ENCODE measurements at regions not wholly inside any gene's neighbourhood (a gene's known extent, or its start where the extent isn't known, plus 50 kb on each side); places are given as distances from the start of the nearest gene placed in this dataset.

DNA sequence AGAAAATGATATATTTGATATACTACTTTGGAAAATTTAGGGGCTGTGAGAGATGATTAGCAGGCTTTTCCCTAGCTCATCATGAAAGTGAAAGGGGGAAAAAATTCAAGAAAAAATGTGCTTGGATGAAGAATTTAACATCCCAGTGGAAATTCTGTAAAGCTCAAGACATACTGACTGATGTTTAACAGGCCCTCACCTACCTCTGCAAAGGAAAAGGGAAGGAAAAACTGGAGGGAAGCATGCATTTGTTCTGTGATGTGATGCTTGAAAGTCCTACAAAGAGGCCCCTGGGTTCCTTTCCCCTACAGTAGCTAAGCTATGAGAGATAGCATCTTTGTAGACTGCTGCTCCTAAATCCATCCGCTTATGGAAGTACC, 364.1 kb downstream of the PDGFC start:
- FAIRE-seq = no peak
- dilution Hi-C loops (cut with MboI; ENCODE audit: extremely low pct_ligation_motif_present, low sequenced_read_pairs) = no loop called here
- Histone ChIP-seq H3K27ac (ENCODE audit: insufficient read depth, low read depth, low read length) (no peak overlapping the region), H3K9ac (replicated peaks; ENCODE audit: extremely low read depth, insufficient read depth, low read length) (no peak overlapping the region), H3K79me2 (ENCODE audit: control insufficient read depth, insufficient read depth, low read length) (no peaks in the 10 kb centered on the region), H3K4me1 (ENCODE audit: control insufficient read depth, extremely low read depth, insufficient read depth, low read length) (no peaks in the 10 kb centered on the region), H3K27me3 (ENCODE audit: control insufficient read depth in 2 of 2, insufficient read depth in 2 of 2, low read length in 2 of 2) (no peaks in the 10 kb centered on the region), H3K4me3 (replicated peaks in 1 of 3; ENCODE audit: insufficient read depth in 1 of 3, low read depth in 1 of 3, low read length in 3 of 3) (no peak overlapping the region), H3K9me1 (replicated peaks; ENCODE audit: control insufficient read depth, extremely low read depth, insufficient read depth, low read length) (no peaks in the 10 kb centered on the region), H4K20me1 (replicated peaks; ENCODE audit: control insufficient read depth, extremely low read depth, insufficient read depth, low read length) (no peaks in the 10 kb centered on the region), H3K36me3 (ENCODE audit: control insufficient read depth in 2 of 2, extremely low read depth in 1 of 2, insufficient read depth in 2 of 2, low read length in 2 of 2) (no peaks in the 10 kb centered on the region), H3K9me3 (replicated peaks; ENCODE audit: control insufficient read depth, insufficient read depth, low read length) (no peaks in the 10 kb centered on the region), H2AFZ (ENCODE audit: low read depth, low read length) (no peak overlapping the region), H3K4me2 (ENCODE audit: insufficient read depth, low read length) (no peak overlapping the region)
- TF ChIP-seq JUN (IDR thresholded peaks at IDR 0.05; ENCODE audit: borderline replicate concordance, insufficient read depth, insufficient read length, low read depth) = no peak
- TF ChIP-seq, protein P1, sequence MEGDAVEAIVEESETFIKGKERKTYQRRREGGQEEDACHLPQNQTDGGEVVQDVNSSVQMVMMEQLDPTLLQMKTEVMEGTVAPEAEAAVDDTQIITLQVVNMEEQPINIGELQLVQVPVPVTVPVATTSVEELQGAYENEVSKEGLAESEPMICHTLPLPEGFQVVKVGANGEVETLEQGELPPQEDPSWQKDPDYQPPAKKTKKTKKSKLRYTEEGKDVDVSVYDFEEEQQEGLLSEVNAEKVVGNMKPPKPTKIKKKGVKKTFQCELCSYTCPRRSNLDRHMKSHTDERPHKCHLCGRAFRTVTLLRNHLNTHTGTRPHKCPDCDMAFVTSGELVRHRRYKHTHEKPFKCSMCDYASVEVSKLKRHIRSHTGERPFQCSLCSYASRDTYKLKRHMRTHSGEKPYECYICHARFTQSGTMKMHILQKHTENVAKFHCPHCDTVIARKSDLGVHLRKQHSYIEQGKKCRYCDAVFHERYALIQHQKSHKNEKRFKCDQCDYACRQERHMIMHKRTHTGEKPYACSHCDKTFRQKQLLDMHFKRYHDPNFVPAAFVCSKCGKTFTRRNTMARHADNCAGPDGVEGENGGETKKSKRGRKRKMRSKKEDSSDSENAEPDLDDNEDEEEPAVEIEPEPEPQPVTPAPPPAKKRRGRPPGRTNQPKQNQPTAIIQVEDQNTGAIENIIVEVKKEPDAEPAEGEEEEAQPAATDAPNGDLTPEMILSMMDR (IDR thresholded peaks at IDR 0.05; ENCODE audit: extremely low read depth in 1 of 2, insufficient read depth in 1 of 2, low read depth in 1 of 2, low read length in 2 of 2) = no peak
- TF ChIP-seq FOS (IDR thresholded peaks at IDR 0.05; ENCODE audit: borderline replicate concordance, insufficient read depth, low read length) = no peak
- no peak for TF ChIP-seq EZH2 (IDR thresholded peaks at IDR 0.05; ENCODE audit: borderline replicate concordance, low read depth, low read length, severe bottlenecking)
- no peak for TF ChIP-seq POLR2AphosphoS5 (IDR thresholded peaks at IDR 0.05; ENCODE audit: insufficient read depth, low read depth, low read length)
- no peak for TF ChIP-seq MYC (IDR thresholded peaks at IDR 0.05; ENCODE audit: low read depth, low read length)
- no peak for TF ChIP-seq GATA2 (IDR thresholded peaks at IDR 0.05; ENCODE audit: insufficient read depth, insufficient read length, low read depth, low read length)
- TF ChIP-seq, protein P2, sequence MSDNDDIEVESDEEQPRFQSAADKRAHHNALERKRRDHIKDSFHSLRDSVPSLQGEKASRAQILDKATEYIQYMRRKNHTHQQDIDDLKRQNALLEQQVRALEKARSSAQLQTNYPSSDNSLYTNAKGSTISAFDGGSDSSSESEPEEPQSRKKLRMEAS (IDR thresholded peaks at IDR 0.05; ENCODE audit: insufficient read depth, insufficient read length) = no peak
- no peak for TF ChIP-seq POLR2A (IDR thresholded peaks at IDR 0.05; ENCODE audit: low read depth, low read length)
- CTCF ChIA-PET = interaction anchor here (0.5 to 1.5 kb wide), 2 partner anchors 67 to 361 kb away, joined by 3 read pairs; no protein-coding TSS in a partner anchor
- POLR2A ChIA-PET = no interaction called here
- intact Hi-C loops (cut with micrococcal nuclease) = no loop called here
- BruUV-seq (replicated peaks) = no TSS peak
- no peak for DNase-seq (ENCODE audit: low read depth, low spot score)

Data from endothelial cell of umbilical vein (primary cell).